Upper lobe of left lung (tissue), 4 donors: ENCODE measurements at regions not wholly inside any gene's neighbourhood (a gene's known extent, or its start where the extent isn't known, plus 50 kb on each side); places are given as distances from the start of the nearest gene placed in this dataset.

Source experiments
- CTCF ChIP-seq, 6 experiments: fragments of 450-650 bp in 4 of 6; fragments of 200-600 bp in 2 of 6; sonication (generic) in 2 of 6; IDR thresholded peaks; one replicate each; pipeline ENCODE4 v1.5.1; 2016 to 2019; ENCODE audit warnings: antibody characterized with exemption in 6 of 6
- EP300 ChIP-seq, 4 donors: sonication (generic); formaldehyde crosslinking; IDR thresholded peaks; one replicate each; pipeline ENCODE4 v1.5.1; 2017; ENCODE audit warnings: antibody characterized with exemption in 4 of 4, control low read depth in 2 of 4
- POLR2A ChIP-seq, 4 donors: fragments of 450-650 bp; IDR thresholded peaks; one replicate each; pipeline ENCODE4 v1.5.1; 2016 to 2017; ENCODE audit warnings: antibody characterized with exemption in 4 of 4, mild to moderate bottlenecking in 2 of 4
- POLR2AphosphoS5 ChIP-seq, 2 donors: sonication (generic); formaldehyde crosslinking; IDR thresholded peaks; one replicate each; pipeline ENCODE4 v1.5.1; 2017; ENCODE audit warnings: antibody characterized with exemption in 2 of 2

- TF ChIP-seq POLR2A (IDR thresholded peaks at IDR 0.05) (no peak), CTCF (IDR thresholded peaks at IDR 0.05) (no peak), POLR2AphosphoS5 (IDR thresholded peaks at IDR 0.05) (no peak), EP300 (IDR thresholded peaks at IDR 0.05) (no peak)
Observed at GRCh38 chr4:15348236-15348635, 79.6 kb upstream of the C1QTNF7 start.
